Choroid plexus epithelial cell (primary cell): ENCODE measurements at regions not wholly inside any gene's neighbourhood (a gene's known extent, or its start where the extent isn't known, plus 50 kb on each side); places are given as distances from the start of the nearest gene placed in this dataset.

Source experiments
- DNase-seq: peaks from one replicate; pipeline ENCODE4 v3.0.0-alpha.2; 2010; ENCODE audit warnings: low read depth
- H3K4me3 ChIP-seq: 2 replicates; pipeline ENCODE4 v1.5.1; 2011; ENCODE audit warnings: low read depth, mild to moderate bottlenecking, control low read depth, low read length, moderate library complexity
- CTCF ChIP-seq: conservative IDR thresholded peaks from 2 replicates; pipeline ENCODE4 v1.5.1; 2011; ENCODE audit warnings: low read depth, mild to moderate bottlenecking, control low read depth, inconsistent platforms, low read length, moderate library complexity

GRCh38 chr14:65346895-65347294 lies 65.6 kb upstream of the FUT8 start:
- TF ChIP-seq CTCF = no peak
- H3K4me3 ChIP-seq = no peak overlapping the region
- peak; percentile 45 for DNase-seq

GRCh38 chr14:65348137-65348536 lies 64.4 kb upstream of the FUT8 start:
- H3K4me3 ChIP-seq = no peak overlapping the region
- no peak for DNase-seq
- TF ChIP-seq CTCF = no peak

GRCh38 chr14:65349100-65349499 lies 63.4 kb upstream of the FUT8 start:
- no peak overlapping the region for H3K4me3 ChIP-seq
- no peak for TF ChIP-seq CTCF
- DNase-seq = no peak

- DNase-seq = no peak
- no peak for TF ChIP-seq CTCF
- H3K4me3 ChIP-seq = no peak overlapping the region
Measured at GRCh38 chr14:65351493-65352194, 60.9 kb upstream of the FUT8 start.

- H3K4me3 ChIP-seq = no peak overlapping the region
- no peak for TF ChIP-seq CTCF
- DNase-seq = no peak
Measured at GRCh38 chr14:65352964-65353530, 59.5 kb upstream of the FUT8 start.

- H3K4me3 ChIP-seq = no peak overlapping the region
- no peak for DNase-seq
- TF ChIP-seq CTCF = no peak
Measured at GRCh38 chr14:65354131-65354530, 58.4 kb upstream of the FUT8 start.

- no peak overlapping the region for H3K4me3 ChIP-seq
- no peak for TF ChIP-seq CTCF
- no peak for DNase-seq
Measured at GRCh38 chr14:65354715-65355114, 57.8 kb upstream of the FUT8 start.
